SU-DHL-6 (cell line): ENCODE measurements at regions not wholly inside any gene's neighbourhood (a gene's known extent, or its start where the extent isn't known, plus 50 kb on each side); places are given as distances from the start of the nearest gene placed in this dataset.

Experiments
- H2AFZ ChIP-seq: fragments of 200-600 bp; sonication (generic); 2 replicates; pipeline ENCODE4 v1.6.1; 2014; ENCODE audit warnings: low read depth, mild to moderate bottlenecking, moderate library complexity, mixed read lengths, antibody characterized with exemption, low read length; ENCODE audit not compliant: severe bottlenecking
- H3F3A ChIP-seq: fragments of 200-600 bp; shearing (Covaris generic); 2 replicates; pipeline ENCODE4 v1.6.0; 2016; ENCODE audit warnings: antibody characterized with exemption, mild to moderate bottlenecking; ENCODE audit not compliant: insufficient read depth
- H3K27ac ChIP-seq: fragments of 200-600 bp; sonication (generic); 2 replicates; pipeline ENCODE4 v1.5.1; 2016; ENCODE audit warnings: low read depth, mild to moderate bottlenecking, low read length, moderate library complexity, mixed read lengths
- H3K27me3 ChIP-seq: fragments of 200-600 bp; sonication (generic), shearing (Covaris generic); 2 replicates; pipeline ENCODE4 v1.6.0; 2014; ENCODE audit warnings: mild to moderate bottlenecking, low read length
- H3K36me3 ChIP-seq: fragments of 200-600 bp; sonication (generic); 2 replicates; pipeline ENCODE4 v1.6.1; 2014; ENCODE audit warnings: mild to moderate bottlenecking, low read length, mixed read lengths
- H3K4me2 ChIP-seq: fragments of 300-600, 200-600 bp; shearing (Covaris generic), sonication (generic); 2 replicates; pipeline ENCODE4 v1.6.0; 2014; ENCODE audit warnings: low read length, low read depth, mild to moderate bottlenecking; ENCODE audit not compliant: poor library complexity, severe bottlenecking
- H3K4me3 ChIP-seq: fragments of 200-600 bp; sonication (generic); 2 replicates; pipeline ENCODE4 v1.5.1; 2014; ENCODE audit warnings: antibody characterized with exemption, low read length, mild to moderate bottlenecking, mixed read lengths; ENCODE audit not compliant: insufficient read depth, poor library complexity, severe bottlenecking
- H3K79me2 ChIP-seq: fragments of 200-600 bp; sonication (generic); 2 replicates; pipeline ENCODE4 v1.6.1; 2014; ENCODE audit warnings: mild to moderate bottlenecking, low read length, moderate library complexity; ENCODE audit not compliant: insufficient read depth
- H3K9ac ChIP-seq: fragments of 200-600 bp; sonication (generic); 2 replicates; pipeline ENCODE4 v1.7.0; 2014; ENCODE audit warnings: mild to moderate bottlenecking, low read length
- H3K9me2 ChIP-seq: fragments of 200-600 bp; sonication (generic); replicated peaks from 2 replicates; pipeline ENCODE4 v1.6.1; 2014; ENCODE audit warnings: low read length; ENCODE audit not compliant: insufficient read depth
- H3K9me3 ChIP-seq: fragments of 200-600 bp; sonication (generic); 2 replicates; pipeline ENCODE4 v1.6.1; 2014; ENCODE audit warnings: low read length, mixed read lengths; ENCODE audit not compliant: insufficient read depth
- H4K20me1 ChIP-seq: fragments of 200-600 bp; sonication (generic); 2 replicates; pipeline ENCODE4 v1.6.1; 2014; ENCODE audit warnings: low read depth, mild to moderate bottlenecking, antibody characterized with exemption, low read length, moderate library complexity, mixed read lengths
- EZH2phosphoT487 ChIP-seq: fragments of 200-600 bp; sonication (generic), shearing (Covaris generic); conservative IDR thresholded peaks from 2 replicates; pipeline ENCODE4 v1.6.1; 2018; ENCODE audit warnings: mild to moderate bottlenecking, antibody characterized with exemption, low read length, moderate library complexity, mixed read lengths
- TF ChIP-seq, protein P1 (sequence below): fragments of 200-600 bp; sonication (generic); IDR thresholded peaks from one replicate; pipeline ENCODE4 v1.5.1; 2017; ENCODE audit warnings: antibody characterized with exemption, mild to moderate bottlenecking, low read length, moderate library complexity; ENCODE audit not compliant: insufficient read depth, poor library complexity, severe bottlenecking

DNA sequence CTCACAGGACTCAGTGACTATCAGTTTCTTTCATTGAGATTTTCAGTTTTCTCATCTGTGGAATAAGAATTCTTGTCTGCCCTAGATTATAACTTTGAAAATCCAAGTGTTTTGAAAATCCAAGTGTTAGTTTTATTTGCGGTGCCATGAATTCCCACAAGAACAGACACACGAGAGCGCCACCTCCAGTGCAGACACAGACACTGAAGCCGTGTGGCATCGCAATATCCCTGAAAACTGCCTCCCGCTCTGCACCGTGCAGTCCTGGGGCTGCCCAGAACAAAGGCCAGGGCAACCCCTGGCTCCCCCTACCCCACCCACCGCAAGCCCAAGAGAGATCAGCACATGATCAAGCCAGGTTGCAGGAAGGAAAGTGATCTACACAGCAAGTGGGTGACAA is 229.5 kb upstream of the ASIC2 start:
- no peaks in the 10 kb centered on the region for H3K27me3 ChIP-seq
- no peaks in the 10 kb centered on the region for H3F3A ChIP-seq
- no peaks in the 10 kb centered on the region for H3K9me3 ChIP-seq
- H3K36me3 ChIP-seq = no peaks in the 10 kb centered on the region
- no peaks in the 10 kb centered on the region for H3K9me2 ChIP-seq
- H3K4me3 ChIP-seq = no peak overlapping the region
- H3K27ac ChIP-seq = no peak overlapping the region
- no peak overlapping the region for H3K4me2 ChIP-seq
- no peaks in the 10 kb centered on the region for H4K20me1 ChIP-seq
- no peaks in the 10 kb centered on the region for H3K79me2 ChIP-seq
- no peak overlapping the region for H3K9ac ChIP-seq
- TF ChIP-seq, protein P1, sequence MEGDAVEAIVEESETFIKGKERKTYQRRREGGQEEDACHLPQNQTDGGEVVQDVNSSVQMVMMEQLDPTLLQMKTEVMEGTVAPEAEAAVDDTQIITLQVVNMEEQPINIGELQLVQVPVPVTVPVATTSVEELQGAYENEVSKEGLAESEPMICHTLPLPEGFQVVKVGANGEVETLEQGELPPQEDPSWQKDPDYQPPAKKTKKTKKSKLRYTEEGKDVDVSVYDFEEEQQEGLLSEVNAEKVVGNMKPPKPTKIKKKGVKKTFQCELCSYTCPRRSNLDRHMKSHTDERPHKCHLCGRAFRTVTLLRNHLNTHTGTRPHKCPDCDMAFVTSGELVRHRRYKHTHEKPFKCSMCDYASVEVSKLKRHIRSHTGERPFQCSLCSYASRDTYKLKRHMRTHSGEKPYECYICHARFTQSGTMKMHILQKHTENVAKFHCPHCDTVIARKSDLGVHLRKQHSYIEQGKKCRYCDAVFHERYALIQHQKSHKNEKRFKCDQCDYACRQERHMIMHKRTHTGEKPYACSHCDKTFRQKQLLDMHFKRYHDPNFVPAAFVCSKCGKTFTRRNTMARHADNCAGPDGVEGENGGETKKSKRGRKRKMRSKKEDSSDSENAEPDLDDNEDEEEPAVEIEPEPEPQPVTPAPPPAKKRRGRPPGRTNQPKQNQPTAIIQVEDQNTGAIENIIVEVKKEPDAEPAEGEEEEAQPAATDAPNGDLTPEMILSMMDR = no peak
- no peak for TF ChIP-seq EZH2phosphoT487
- no peak overlapping the region for H2AFZ ChIP-seq

- H3K4me2 ChIP-seq = no peak overlapping the region
- no peaks in the 10 kb centered on the region for H3K36me3 ChIP-seq
- H4K20me1 ChIP-seq = no peaks in the 10 kb centered on the region
- no peak overlapping the region for H3K27ac ChIP-seq
- TF ChIP-seq, protein P1 = no peak
- no peak for TF ChIP-seq EZH2phosphoT487
- no peaks in the 10 kb centered on the region for H3F3A ChIP-seq
- no peak overlapping the region for H2AFZ ChIP-seq
- H3K4me3 ChIP-seq = no peak overlapping the region
- no peaks in the 10 kb centered on the region for H3K27me3 ChIP-seq
- no peaks in the 10 kb centered on the region for H3K9me3 ChIP-seq
- H3K9me2 ChIP-seq = no peaks in the 10 kb centered on the region
- H3K79me2 ChIP-seq = no peaks in the 10 kb centered on the region
- H3K9ac ChIP-seq = no peak overlapping the region
Observed at GRCh38 chr17:33523577-33523981, 230.5 kb upstream of the ASIC2 start.

DNA sequence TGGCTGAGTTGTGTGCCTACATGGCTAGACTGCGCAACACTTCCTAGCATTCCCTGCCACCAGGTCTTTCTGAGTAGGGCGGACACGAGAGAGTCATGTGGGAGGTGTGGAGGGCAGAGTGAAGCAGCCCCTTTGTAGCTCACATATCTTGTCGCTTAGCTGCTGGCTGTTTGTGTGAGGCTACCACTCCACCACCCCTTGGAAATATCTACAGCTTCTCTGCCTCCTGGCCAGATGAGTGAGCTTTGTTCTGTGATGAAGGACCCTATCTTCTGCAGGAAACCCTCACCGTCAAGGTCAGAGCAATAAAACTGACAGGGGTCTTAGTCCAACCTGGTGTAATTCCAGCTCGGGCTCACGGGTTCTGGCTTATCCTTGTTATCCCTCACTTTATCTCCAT is 232.1 kb upstream of the ASIC2 start:
- no peak overlapping the region for H3K9ac ChIP-seq
- no peaks in the 10 kb centered on the region for H3K9me2 ChIP-seq
- H2AFZ ChIP-seq = no peak overlapping the region
- H3K4me3 ChIP-seq = no peak overlapping the region
- no peaks in the 10 kb centered on the region for H3K9me3 ChIP-seq
- H3K27me3 ChIP-seq = no peaks in the 10 kb centered on the region
- no peaks in the 10 kb centered on the region for H3K36me3 ChIP-seq
- no peak overlapping the region for H3K4me2 ChIP-seq
- TF ChIP-seq EZH2phosphoT487 = no peak
- TF ChIP-seq, protein P1 = no peak
- H3K27ac ChIP-seq = no peak overlapping the region
- no peaks in the 10 kb centered on the region for H3F3A ChIP-seq
- no peaks in the 10 kb centered on the region for H4K20me1 ChIP-seq
- no peaks in the 10 kb centered on the region for H3K79me2 ChIP-seq
